ENCODE measurements at regions not wholly inside any gene's neighbourhood (a gene's known extent, or its start where the extent isn't known, plus 50 kb on each side); places are given as distances from the start of the nearest gene placed in this dataset.

- Histone ChIP-seq H3K27me3 (ENCODE audit: insufficient read depth) (no peaks in the 10 kb centered on the region), H3F3A (replicated peaks; ENCODE audit: insufficient read depth) (no peaks in the 10 kb centered on the region), H3K27ac (ENCODE audit: low read depth in 2 of 2, low read length in 1 of 2) (no peak overlapping the region), H3K9me3 (no peaks in the 10 kb centered on the region), H3K9ac (no peak overlapping the region), H2AFZ (ENCODE audit: low read depth) (no peak overlapping the region), H3K4me2 (no peak overlapping the region), H3K36me3 (replicated peaks in 1 of 2; ENCODE audit: control insufficient read depth in 1 of 2, insufficient read depth in 2 of 2, low read length in 1 of 2) (no peaks in the 10 kb centered on the region), H3K9me2 (no peaks in the 10 kb centered on the region), H3K79me2 (ENCODE audit: insufficient read depth) (no peaks in the 10 kb centered on the region), H3K4me3 (ENCODE audit: low read depth in 2 of 2, low read length in 1 of 2) (no peak overlapping the region), H4K20me1 (ENCODE audit: insufficient read depth) (no peaks in the 10 kb centered on the region), H3K4me1 (ENCODE audit: control insufficient read depth in 1 of 2, insufficient read depth in 2 of 2, low read depth in 1 of 2, low read length in 1 of 2) (peaks cover 5 to 8% of the 10 kb centered on the region in 2 experiments; a peak in 2 of 4 replicates)
- DNase-seq, result no peak
- TF ChIP-seq EP300 (IDR thresholded peaks at IDR 0.05; ENCODE audit: borderline replicate concordance in 1 of 2, low read depth in 1 of 2, low read length in 1 of 2) (no peak), RAD21 (IDR thresholded peaks at IDR 0.05; ENCODE audit: low read length) (no peak), CHD2 (IDR thresholded peaks at IDR 0.05; ENCODE audit: low read length, partially characterized antibody) (no peak), GATA2 (CRISPR knock-in tag; IDR thresholded peaks at IDR 0.05) (no peak), RXRA (IDR thresholded peaks at IDR 0.05; ENCODE audit: borderline replicate concordance, low read depth) (no peak), YY1 (IDR thresholded peaks at IDR 0.05; ENCODE audit: low read depth) (no peak), GABPA (IDR thresholded peaks at IDR 0.05; ENCODE audit: low read depth) (no peak), FOSL2 (IDR thresholded peaks at IDR 0.05; ENCODE audit: borderline replicate concordance, low read depth) (no peak), NRF1 (IDR thresholded peaks at IDR 0.05; ENCODE audit: low read depth, low read length) (no peak)
- TF ChIP-seq, protein P1, sequence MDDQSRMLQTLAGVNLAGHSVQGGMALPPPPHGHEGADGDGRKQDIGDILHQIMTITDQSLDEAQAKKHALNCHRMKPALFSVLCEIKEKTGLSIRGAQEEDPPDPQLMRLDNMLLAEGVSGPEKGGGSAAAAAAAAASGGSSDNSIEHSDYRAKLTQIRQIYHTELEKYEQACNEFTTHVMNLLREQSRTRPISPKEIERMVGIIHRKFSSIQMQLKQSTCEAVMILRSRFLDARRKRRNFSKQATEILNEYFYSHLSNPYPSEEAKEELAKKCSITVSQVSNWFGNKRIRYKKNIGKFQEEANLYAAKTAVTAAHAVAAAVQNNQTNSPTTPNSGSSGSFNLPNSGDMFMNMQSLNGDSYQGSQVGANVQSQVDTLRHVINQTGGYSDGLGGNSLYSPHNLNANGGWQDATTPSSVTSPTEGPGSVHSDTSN (IDR thresholded peaks at IDR 0.05), result no peak
- TF ChIP-seq, protein P2, sequence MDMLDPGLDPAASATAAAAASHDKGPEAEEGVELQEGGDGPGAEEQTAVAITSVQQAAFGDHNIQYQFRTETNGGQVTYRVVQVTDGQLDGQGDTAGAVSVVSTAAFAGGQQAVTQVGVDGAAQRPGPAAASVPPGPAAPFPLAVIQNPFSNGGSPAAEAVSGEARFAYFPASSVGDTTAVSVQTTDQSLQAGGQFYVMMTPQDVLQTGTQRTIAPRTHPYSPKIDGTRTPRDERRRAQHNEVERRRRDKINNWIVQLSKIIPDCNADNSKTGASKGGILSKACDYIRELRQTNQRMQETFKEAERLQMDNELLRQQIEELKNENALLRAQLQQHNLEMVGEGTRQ (IDR thresholded peaks at IDR 0.05; ENCODE audit: borderline replicate concordance, low read depth, low read length), result no peak
- TF ChIP-seq, protein P3, sequence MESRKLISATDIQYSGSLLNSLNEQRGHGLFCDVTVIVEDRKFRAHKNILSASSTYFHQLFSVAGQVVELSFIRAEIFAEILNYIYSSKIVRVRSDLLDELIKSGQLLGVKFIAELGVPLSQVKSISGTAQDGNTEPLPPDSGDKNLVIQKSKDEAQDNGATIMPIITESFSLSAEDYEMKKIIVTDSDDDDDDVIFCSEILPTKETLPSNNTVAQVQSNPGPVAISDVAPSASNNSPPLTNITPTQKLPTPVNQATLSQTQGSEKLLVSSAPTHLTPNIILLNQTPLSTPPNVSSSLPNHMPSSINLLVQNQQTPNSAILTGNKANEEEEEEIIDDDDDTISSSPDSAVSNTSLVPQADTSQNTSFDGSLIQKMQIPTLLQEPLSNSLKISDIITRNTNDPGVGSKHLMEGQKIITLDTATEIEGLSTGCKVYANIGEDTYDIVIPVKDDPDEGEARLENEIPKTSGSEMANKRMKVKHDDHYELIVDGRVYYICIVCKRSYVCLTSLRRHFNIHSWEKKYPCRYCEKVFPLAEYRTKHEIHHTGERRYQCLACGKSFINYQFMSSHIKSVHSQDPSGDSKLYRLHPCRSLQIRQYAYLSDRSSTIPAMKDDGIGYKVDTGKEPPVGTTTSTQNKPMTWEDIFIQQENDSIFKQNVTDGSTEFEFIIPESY (IDR thresholded peaks at IDR 0.05; ENCODE audit: borderline replicate concordance, low read depth), result no peak
- TF ChIP-seq, protein P4, sequence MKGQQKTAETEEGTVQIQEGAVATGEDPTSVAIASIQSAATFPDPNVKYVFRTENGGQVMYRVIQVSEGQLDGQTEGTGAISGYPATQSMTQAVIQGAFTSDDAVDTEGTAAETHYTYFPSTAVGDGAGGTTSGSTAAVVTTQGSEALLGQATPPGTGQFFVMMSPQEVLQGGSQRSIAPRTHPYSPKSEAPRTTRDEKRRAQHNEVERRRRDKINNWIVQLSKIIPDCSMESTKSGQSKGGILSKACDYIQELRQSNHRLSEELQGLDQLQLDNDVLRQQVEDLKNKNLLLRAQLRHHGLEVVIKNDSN (IDR thresholded peaks at IDR 0.05; ENCODE audit: borderline replicate concordance, low read depth), result no peak
- ChIA-PET POLR2A (no interaction called here), CTCF (interaction anchor here (1.2 to 7.7 kb wide), 2 partner anchors 13 to 385 kb away, joined by 5 to 76 read pairs; no protein-coding TSS in a partner anchor)
- WGBS (ENCODE audit: low lambda C conversion rate), result 93% methylated on average over 5 of the region's 5 CpGs
These were observed 160.9 kb upstream of the SLCO3A1 start for GRCh38 chr15:91692596-91692995.
